NCI-H748 (cell line): ENCODE measurements at regions not wholly inside any gene's neighbourhood (a gene's known extent, or its start where the extent isn't known, plus 50 kb on each side); places are given as distances from the start of the nearest gene placed in this dataset.
A peak's percentile ranks its signal among the peaks of the same experiment; 100 is the strongest.
"Not testable (repeated sequence)": the region's sequence is repeated elsewhere in the genome, so short reads cannot be mapped to it uniquely, and the experiment has no call there.

Source experiments
- DNase-seq: peaks from one replicate; lab custom pipeline; 2025; ENCODE audit not compliant: unreplicated experiment; lab: John Stamatoyannopoulos, UW

GRCh38 chr18:7178568-7178967, 52.3 kb upstream of the LRRC30 start:
- DNase-seq: not testable (repeated sequence)

GRCh38 chr18:7177116-7177744, 53.7 kb upstream of the LRRC30 start:
- DNase-seq: peak; percentile 74

- peak; percentile 40 for DNase-seq
These were observed 56.4 kb upstream of the LRRC30 start for GRCh38 chr18:7174344-7175095.

GRCh38 chr18:7173216-7173615, 55.6 kb upstream of the LAMA1 start:
- DNase-seq: no peak

GRCh38 chr18:7172611-7173010, 55.0 kb upstream of the LAMA1 start:
- DNase-seq: no peak

- DNase-seq: no peak
These were observed 52.7 kb upstream of the LAMA1 start for GRCh38 chr18:7170292-7170691.

- DNase-seq: no peak
These were observed 52.0 kb upstream of the LAMA1 start for GRCh38 chr18:7169601-7170000.

GRCh38 chr18:7168408-7168807, 50.8 kb upstream of the LAMA1 start:
- no peak for DNase-seq
